ENCODE measurements at regions not wholly inside any gene's neighbourhood (a gene's known extent, or its start where the extent isn't known, plus 50 kb on each side); places are given as distances from the start of the nearest gene placed in this dataset.

GRCh38 chr1:193359631-193360030, 173.2 kb upstream of the B3GALT2 start:
- ATAC-seq (no peak), DNase-seq (no peak)
- H3K9me3 ChIP-seq, result no peaks in the 10 kb centered on the region
- no peaks in the 10 kb centered on the region for H3K27me3 ChIP-seq
- intact Hi-C loops (cut with DNase I), result no loop called here
- no peaks in the 10 kb centered on the region for H3K4me1 ChIP-seq
- H3K4me3 ChIP-seq, result no peak overlapping the region
- no peak overlapping the region for H3K27ac ChIP-seq
- H3K36me3 ChIP-seq, result no peaks in the 10 kb centered on the region
- TF ChIP-seq CTCF (IDR thresholded peaks at IDR 0.05), result no peak

GRCh38 chr1:193358419-193358818, 172.0 kb upstream of the B3GALT2 start:
- ATAC-seq (no peak), DNase-seq (no peak)
- Histone ChIP-seq H3K36me3 (no peaks in the 10 kb centered on the region), H3K27me3 (no peaks in the 10 kb centered on the region), H3K4me3 (no peak overlapping the region), H3K9me3 (no peaks in the 10 kb centered on the region), H3K4me1 (no peaks in the 10 kb centered on the region), H3K27ac (no peak overlapping the region)
- TF ChIP-seq CTCF (IDR thresholded peaks at IDR 0.05), result no peak
- intact Hi-C loops (cut with DNase I), result no loop called here

GRCh38 chr1:193356249-193356648, 169.8 kb upstream of the B3GALT2 start:
- ATAC-seq (no peak), DNase-seq (no peak)
- Histone ChIP-seq H3K4me3 (no peak overlapping the region), H3K9me3 (no peaks in the 10 kb centered on the region), H3K27ac (no peak overlapping the region), H3K4me1 (no peaks in the 10 kb centered on the region), H3K36me3 (no peaks in the 10 kb centered on the region), H3K27me3 (no peaks in the 10 kb centered on the region)
- intact Hi-C loops (cut with DNase I), result no loop called here
- TF ChIP-seq CTCF (IDR thresholded peaks at IDR 0.05), result no peak

- Histone ChIP-seq H3K4me1 (no peaks in the 10 kb centered on the region), H3K27me3 (no peaks in the 10 kb centered on the region), H3K9me3 (no peaks in the 10 kb centered on the region), H3K36me3 (no peaks in the 10 kb centered on the region), H3K27ac (no peak overlapping the region), H3K4me3 (no peak overlapping the region)
- no peak for ATAC-seq
- intact Hi-C loops (cut with DNase I), result no loop called here
- no peak for TF ChIP-seq CTCF (IDR thresholded peaks at IDR 0.05)
- no peak for DNase-seq
Measured at GRCh38 chr1:193355626-193356025, 169.2 kb upstream of the B3GALT2 start.

GRCh38 chr1:193355178-193355577, 168.8 kb upstream of the B3GALT2 start:
- ATAC-seq (no peak), DNase-seq (no peak)
- Histone ChIP-seq H3K27ac (no peak overlapping the region), H3K4me3 (no peak overlapping the region), H3K9me3 (no peaks in the 10 kb centered on the region), H3K36me3 (no peaks in the 10 kb centered on the region), H3K4me1 (no peaks in the 10 kb centered on the region), H3K27me3 (no peaks in the 10 kb centered on the region)
- no peak for TF ChIP-seq CTCF (IDR thresholded peaks at IDR 0.05)
- intact Hi-C loops (cut with DNase I), result no loop called here

Measured in left lung (tissue), 4 donors.